NCI-H526 treated with DMSO at 0.1 percent for 48 hours (cell line): ENCODE measurements at regions not wholly inside any gene's neighbourhood (a gene's known extent, or its start where the extent isn't known, plus 50 kb on each side); places are given as distances from the start of the nearest gene placed in this dataset.

ENCODE experiments used
- DNase-seq: peaks from one replicate; lab custom pipeline; 2025; lab: John Stamatoyannopoulos, UW

- no peak for DNase-seq
Measured at GRCh38 chr3:22594990-22595389, 608.1 kb upstream of the UBE2E2 start.

- DNase-seq = no peak
Measured at GRCh38 chr3:22606461-22606860, 596.7 kb upstream of the UBE2E2 start.

DNA sequence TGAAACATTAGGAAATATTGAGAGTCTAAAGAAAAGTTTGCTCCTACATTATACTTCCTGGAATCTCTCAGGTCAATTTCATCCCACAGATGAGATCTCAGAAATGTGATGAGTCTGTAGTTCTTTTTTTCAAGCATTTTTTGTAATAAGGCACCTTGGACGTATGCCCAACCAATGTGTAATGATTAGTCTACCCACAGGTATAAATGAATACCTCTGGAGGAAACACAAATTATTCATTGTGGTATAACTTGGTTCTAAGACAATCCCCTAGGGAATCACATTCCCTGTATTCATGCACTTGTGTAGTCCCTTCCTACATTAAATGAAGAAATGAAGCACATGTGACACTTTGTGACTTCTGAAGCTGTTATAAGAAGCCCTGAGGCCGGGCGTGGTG is 596.2 kb upstream of the UBE2E2 start:
- no peak for DNase-seq

- no peak for DNase-seq
Measured at GRCh38 chr3:22608093-22608492, 595.0 kb upstream of the UBE2E2 start.

DNA sequence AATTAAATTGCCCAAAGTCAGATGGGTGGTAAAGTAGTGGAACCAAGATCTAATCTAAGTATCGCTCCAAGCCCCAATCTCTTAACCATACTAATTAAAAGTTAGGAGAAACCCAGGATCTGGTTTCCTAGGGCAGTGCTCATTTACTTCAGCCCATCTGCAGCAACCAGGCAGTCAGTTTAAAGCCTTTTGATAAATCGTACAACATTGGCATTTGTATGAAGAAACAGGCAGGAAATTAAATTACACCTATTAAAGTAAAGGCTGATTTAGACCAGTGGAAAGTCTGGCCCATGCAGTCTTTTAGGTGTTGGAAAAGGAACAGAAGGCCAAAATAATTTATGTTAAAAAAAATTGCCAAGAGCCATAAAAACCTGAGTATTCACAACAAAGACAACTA is 594.4 kb upstream of the UBE2E2 start:
- no peak for DNase-seq

DNA sequence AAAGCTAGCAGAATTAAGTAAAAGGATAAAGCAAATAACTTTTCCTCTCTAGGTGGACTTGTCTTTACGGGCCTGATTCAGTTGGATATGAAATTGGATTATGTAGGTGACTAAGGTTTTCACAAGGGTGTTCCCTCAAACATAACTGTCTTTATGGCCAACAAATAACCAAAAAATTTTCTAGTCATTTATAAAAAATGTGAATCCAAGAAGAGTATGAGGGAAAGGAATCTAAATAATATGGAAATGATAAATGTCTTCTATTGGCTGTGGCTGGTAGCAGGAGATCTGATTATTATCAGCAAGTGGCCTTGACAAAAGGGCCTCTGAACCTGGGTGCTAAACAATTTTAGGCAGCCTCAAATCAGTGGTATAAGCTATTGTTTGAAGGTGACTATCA is 594.0 kb upstream of the UBE2E2 start:
- DNase-seq = no peak

DNA sequence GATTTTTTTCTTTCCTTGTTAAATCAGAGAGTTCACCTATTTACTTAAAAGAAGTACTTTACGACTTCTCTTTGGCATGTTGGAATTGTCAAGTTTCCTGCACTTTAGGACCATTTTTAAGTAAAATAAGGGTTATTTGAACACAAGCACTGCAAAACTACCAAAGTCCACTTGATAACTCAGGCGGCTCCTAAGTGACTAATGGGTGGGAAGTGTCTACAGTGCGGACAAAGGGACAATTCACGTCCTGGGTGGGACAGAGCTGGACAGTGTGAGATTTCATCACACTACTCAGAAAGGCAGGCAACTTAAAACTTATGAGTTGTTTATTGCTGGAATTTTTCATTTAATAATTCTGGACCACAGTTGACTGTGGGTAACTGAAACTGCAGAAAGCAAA is 590.2 kb upstream of the UBE2E2 start:
- DNase-seq = no peak

GRCh38 chr3:22615790-22616189 is 587.3 kb upstream of the UBE2E2 start:
- no peak for DNase-seq

GRCh38 chr3:22617372-22617771 is 585.8 kb upstream of the UBE2E2 start:
- DNase-seq = no peak

- no peak for DNase-seq
Measured at GRCh38 chr3:22620498-22620897, 582.6 kb upstream of the UBE2E2 start.

GRCh38 chr3:22621205-22621809 is 581.8 kb upstream of the UBE2E2 start:
- no peak for DNase-seq

DNA sequence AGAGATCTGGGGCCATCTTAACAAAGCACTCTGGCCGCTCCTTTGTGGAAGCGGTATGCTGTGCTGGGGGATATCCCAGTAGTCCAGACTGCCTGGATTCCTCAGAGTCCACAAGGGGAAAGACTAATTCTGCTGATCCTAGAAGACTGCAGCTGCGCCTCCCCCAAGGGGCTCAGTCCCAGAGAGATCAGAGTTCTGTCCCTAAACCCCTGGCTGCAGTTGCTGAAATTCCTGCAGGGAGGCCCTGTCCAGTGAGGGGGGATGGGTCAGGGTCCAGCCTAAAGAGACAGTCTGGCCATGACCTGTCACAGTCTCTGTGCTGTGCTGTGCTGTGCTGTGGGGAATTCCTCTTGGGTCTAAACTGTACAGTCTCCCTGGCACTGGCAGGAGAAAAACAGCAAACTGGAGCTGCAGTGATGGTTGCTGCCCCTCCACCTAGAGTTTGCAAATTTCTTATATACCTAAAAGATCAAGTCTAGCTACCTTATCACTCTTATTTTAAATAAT is 575.1 kb upstream of the UBE2E2 start:
- no peak for DNase-seq

- no peak for DNase-seq
Measured at GRCh38 chr3:22632536-22632935, 570.6 kb upstream of the UBE2E2 start.

GRCh38 chr3:22634433-22634832 is 568.7 kb upstream of the UBE2E2 start:
- no peak for DNase-seq

DNA sequence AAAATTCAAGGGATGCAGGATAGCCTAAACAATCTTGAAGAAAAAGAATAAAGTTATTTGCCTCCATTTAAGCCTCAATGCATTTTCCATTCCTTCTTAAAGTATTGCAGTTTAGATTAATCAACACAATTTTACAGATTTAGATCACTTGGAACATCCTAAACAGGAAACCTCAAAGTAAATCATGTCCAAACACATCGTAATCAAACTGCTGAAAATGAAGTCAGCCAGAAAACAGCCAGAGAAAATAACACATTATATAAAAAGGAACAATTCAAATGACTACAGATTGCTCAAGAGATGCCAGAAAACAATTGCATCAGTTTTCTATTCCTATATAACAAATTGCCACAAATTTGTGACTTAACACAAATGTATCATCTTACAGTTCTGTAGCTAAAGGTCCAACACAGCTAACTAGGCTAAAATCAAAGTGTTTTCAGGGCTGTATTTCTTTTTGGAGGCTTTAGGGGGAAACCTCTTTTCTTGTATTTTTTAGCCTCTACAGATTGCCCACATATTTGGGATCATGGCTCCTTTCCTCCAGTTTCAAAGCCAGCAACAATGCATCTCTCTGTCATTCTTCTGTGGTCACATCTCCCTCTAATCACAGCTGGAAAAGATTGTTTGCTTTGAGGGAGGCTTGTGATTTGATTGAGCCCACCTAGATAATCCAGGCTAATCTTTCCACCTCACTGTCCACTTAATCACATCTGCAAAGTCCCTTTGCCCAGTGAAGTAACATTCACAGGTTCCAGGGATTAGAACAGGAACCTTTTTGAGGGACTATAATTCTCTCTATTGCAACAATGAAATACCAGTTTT is 543.3 kb upstream of the UBE2E2 start:
- DNase-seq = no peak

- no peak for DNase-seq
Measured at GRCh38 chr3:22660606-22661005, 542.5 kb upstream of the UBE2E2 start.

GRCh38 chr3:22661121-22661700 is 541.9 kb upstream of the UBE2E2 start:
- DNase-seq = no peak

DNA sequence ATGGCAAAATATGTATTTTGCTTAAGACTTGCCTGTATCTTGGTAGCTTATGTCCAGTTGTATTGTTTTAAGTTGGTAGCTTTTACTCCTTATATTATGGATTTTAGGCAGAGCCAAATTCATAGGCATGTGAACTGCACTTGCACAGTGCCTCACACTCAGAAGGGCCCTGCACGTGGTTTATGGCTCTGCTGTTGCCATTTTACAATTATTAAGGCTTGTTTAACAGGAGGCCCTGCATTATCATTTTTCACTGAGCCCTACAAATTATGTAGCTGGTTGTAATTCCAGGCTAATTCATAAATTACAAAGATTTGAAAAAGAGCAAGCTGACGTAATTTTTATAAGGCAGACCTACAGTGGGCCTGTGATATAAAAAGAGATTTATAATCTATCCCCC is 537.6 kb upstream of the UBE2E2 start:
- no peak for DNase-seq

GRCh38 chr3:22666736-22667135 is 536.4 kb upstream of the UBE2E2 start:
- no peak for DNase-seq

GRCh38 chr3:22671848-22672247 is 531.3 kb upstream of the UBE2E2 start:
- no peak for DNase-seq

- DNase-seq = no peak
Measured at GRCh38 chr3:22684739-22685138, 518.4 kb upstream of the UBE2E2 start.

GRCh38 chr3:22685597-22685996 is 517.5 kb upstream of the UBE2E2 start:
- DNase-seq = no peak

GRCh38 chr3:22691407-22691806 is 511.7 kb upstream of the UBE2E2 start:
- no peak for DNase-seq
